ENCODE measurements at regions not wholly inside any gene's neighbourhood (a gene's known extent, or its start where the extent isn't known, plus 50 kb on each side); places are given as distances from the start of the nearest gene placed in this dataset.

GRCh38 chr3:176302271-176302670, 895.0 kb downstream of the TBL1XR1 start:
- no peak for DNase-seq

- DNase-seq = no peak
Measured at GRCh38 chr3:176296066-176296597, 901.1 kb downstream of the TBL1XR1 start.

GRCh38 chr3:176293276-176293675, 904.0 kb downstream of the TBL1XR1 start:
- no peak for DNase-seq

- DNase-seq = no peak
Measured at GRCh38 chr3:176286476-176287085, 910.7 kb downstream of the TBL1XR1 start.

- no peak for DNase-seq
Measured at GRCh38 chr3:176275538-176275937, 921.7 kb downstream of the TBL1XR1 start.

- no peak for DNase-seq
Measured at GRCh38 chr3:176275113-176275512, 922.2 kb downstream of the TBL1XR1 start.

- DNase-seq = no peak
Measured at GRCh38 chr3:176274161-176274560, 923.1 kb downstream of the TBL1XR1 start.

GRCh38 chr3:176262071-176262470, 935.2 kb downstream of the TBL1XR1 start:
- DNase-seq = no peak

GRCh38 chr3:176247191-176247590, 950.1 kb downstream of the TBL1XR1 start:
- DNase-seq = no peak

- no peak for DNase-seq
Measured at GRCh38 chr3:176219970-176220369, 977.3 kb downstream of the TBL1XR1 start.

GRCh38 chr3:176214758-176215157, 982.5 kb downstream of the TBL1XR1 start:
- no peak for DNase-seq

- DNase-seq = peak; percentile 3
Measured at GRCh38 chr3:176213314-176213713, 984.0 kb downstream of the TBL1XR1 start.

GRCh38 chr3:176208915-176209314, 988.4 kb downstream of the TBL1XR1 start:
- DNase-seq = no peak

GRCh38 chr3:176208283-176208682, 989.0 kb downstream of the TBL1XR1 start:
- no peak for DNase-seq

- no peak for DNase-seq
Measured at GRCh38 chr3:176206809-176207208, 990.5 kb downstream of the TBL1XR1 start.

GRCh38 chr3:176202652-176203051, 994.6 kb downstream of the TBL1XR1 start:
- no peak for DNase-seq

GRCh38 chr3:176193032-176193730, 1004.1 kb downstream of the TBL1XR1 start:
- no peak for DNase-seq

GRCh38 chr3:176190755-176191154, 1006.5 kb downstream of the TBL1XR1 start:
- no peak for DNase-seq

GRCh38 chr3:176183181-176183580, 1014.1 kb downstream of the TBL1XR1 start:
- no peak for DNase-seq

- no peak for DNase-seq
Measured at GRCh38 chr3:176174060-176174459, 1023.2 kb downstream of the TBL1XR1 start.

GRCh38 chr3:176172492-176172891, 1024.8 kb downstream of the TBL1XR1 start:
- no peak for DNase-seq

GRCh38 chr3:176167272-176167671, 1030.0 kb downstream of the TBL1XR1 start:
- DNase-seq = no peak

- no peak for DNase-seq
Measured at GRCh38 chr3:176160997-176161396, 1036.3 kb downstream of the TBL1XR1 start.

- no peak for DNase-seq
Measured at GRCh38 chr3:176159796-176160195, 1037.5 kb downstream of the TBL1XR1 start.
